GM18517 (cell line): ENCODE measurements at regions not wholly inside any gene's neighbourhood (a gene's known extent, or its start where the extent isn't known, plus 50 kb on each side); places are given as distances from the start of the nearest gene placed in this dataset.

Source experiments
- ATAC-seq: cut with Tn5 transposase; IDR thresholded peaks from one replicate; pipeline ENCODE4 v1.9.1; 2021; ENCODE audit warnings: mild to moderate bottlenecking, moderate library complexity; ENCODE audit not compliant: unreplicated experiment

- ATAC-seq, result no peak
Measured at GRCh38 chr17:69761767-69762321, 313.2 kb upstream of the KCNJ16 start.

- ATAC-seq, result no peak
Measured at GRCh38 chr17:69762359-69762758, 312.7 kb upstream of the KCNJ16 start.

GRCh38 chr17:69762766-69763165 lies 312.3 kb upstream of the KCNJ16 start:
- no peak for ATAC-seq

- no peak for ATAC-seq
Measured at GRCh38 chr17:69763503-69763902, 311.5 kb upstream of the KCNJ16 start.

- no peak for ATAC-seq
Measured at GRCh38 chr17:69764146-69764545, 310.9 kb upstream of the KCNJ16 start.

- ATAC-seq, result no peak
Measured at GRCh38 chr17:69769050-69769449, 306.0 kb upstream of the KCNJ16 start.

- no peak for ATAC-seq
Measured at GRCh38 chr17:69773081-69773480, 301.9 kb upstream of the KCNJ16 start.

GRCh38 chr17:69779378-69780214 lies 295.4 kb upstream of the KCNJ16 start:
- ATAC-seq, result no peak

- no peak for ATAC-seq
Measured at GRCh38 chr17:69783865-69784264, 291.2 kb upstream of the KCNJ16 start.

- ATAC-seq, result no peak
Measured at GRCh38 chr17:69788957-69789356, 286.1 kb upstream of the KCNJ16 start.

- no peak for ATAC-seq
Measured at GRCh38 chr17:69796078-69796477, 278.9 kb upstream of the KCNJ16 start.

GRCh38 chr17:69800870-69801269 lies 274.2 kb upstream of the KCNJ16 start:
- ATAC-seq, result no peak

GRCh38 chr17:69801368-69801767 lies 273.7 kb upstream of the KCNJ16 start:
- ATAC-seq, result no peak

- no peak for ATAC-seq
Measured at GRCh38 chr17:69802045-69802740, 272.8 kb upstream of the KCNJ16 start.

GRCh38 chr17:69809331-69809730 lies 265.7 kb upstream of the KCNJ16 start:
- ATAC-seq, result no peak

- no peak for ATAC-seq
Measured at GRCh38 chr17:69810326-69810965, 264.6 kb upstream of the KCNJ16 start.

- ATAC-seq, result no peak
Measured at GRCh38 chr17:69812240-69812837, 262.7 kb upstream of the KCNJ16 start.

- no peak for ATAC-seq
Measured at GRCh38 chr17:69814031-69814430, 261.0 kb upstream of the KCNJ16 start.

- ATAC-seq, result no peak
Measured at GRCh38 chr17:69815406-69815805, 259.6 kb upstream of the KCNJ16 start.

- ATAC-seq, result no peak
Measured at GRCh38 chr17:69818467-69818866, 256.6 kb upstream of the KCNJ16 start.
